ENCODE measurements at regions not wholly inside any gene's neighbourhood (a gene's known extent, or its start where the extent isn't known, plus 50 kb on each side); places are given as distances from the start of the nearest gene placed in this dataset.

DNA sequence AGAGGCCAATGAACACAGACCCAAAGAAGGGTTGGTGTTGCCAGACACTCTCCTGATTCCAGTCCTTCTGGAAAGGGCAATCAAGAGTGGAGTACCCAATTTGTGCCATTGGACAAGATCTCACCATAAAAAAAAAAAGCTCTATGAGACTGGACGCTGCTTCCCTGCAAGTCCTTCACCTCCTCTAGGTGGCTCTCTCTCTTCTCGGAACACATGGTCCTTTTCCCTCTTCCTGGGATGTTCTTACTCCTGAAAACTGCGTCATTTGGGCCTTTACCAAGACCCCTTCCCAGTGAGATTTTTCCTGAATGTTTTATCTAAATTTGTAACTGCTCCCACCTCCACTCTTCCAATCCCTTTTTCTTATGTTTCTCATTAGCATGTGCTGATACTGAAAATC is 280.8 kb downstream of the FOXA2 start:
- FAIRE-seq: no peak
- TF ChIP-seq, protein P1, sequence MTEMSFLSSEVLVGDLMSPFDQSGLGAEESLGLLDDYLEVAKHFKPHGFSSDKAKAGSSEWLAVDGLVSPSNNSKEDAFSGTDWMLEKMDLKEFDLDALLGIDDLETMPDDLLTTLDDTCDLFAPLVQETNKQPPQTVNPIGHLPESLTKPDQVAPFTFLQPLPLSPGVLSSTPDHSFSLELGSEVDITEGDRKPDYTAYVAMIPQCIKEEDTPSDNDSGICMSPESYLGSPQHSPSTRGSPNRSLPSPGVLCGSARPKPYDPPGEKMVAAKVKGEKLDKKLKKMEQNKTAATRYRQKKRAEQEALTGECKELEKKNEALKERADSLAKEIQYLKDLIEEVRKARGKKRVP (CRISPR knock-in tag; IDR thresholded peaks at IDR 0.05): no peak
- TF ChIP-seq MAFK (IDR thresholded peaks at IDR 0.05; ENCODE audit: low read length) (no peak), EP400 (IDR thresholded peaks at IDR 0.05) (no peak), ZNF41 (CRISPR knock-in tag; conservative IDR thresholded peaks at IDR 0.05) (no peak), PTRF (tag; IDR thresholded peaks at IDR 0.05) (no peak), MTA1 (IDR thresholded peaks at IDR 0.05; ENCODE audit: borderline replicate concordance) (no peak), RHOXF2B (CRISPR knock-in tag; conservative IDR thresholded peaks at IDR 0.05) (no peak), TCF3 (CRISPR knock-in tag; IDR thresholded peaks at IDR 0.05) (no peak), SMARCB1 (IDR thresholded peaks at IDR 0.05; ENCODE audit: insufficient read length, low read depth) (no peak), ZNF408 (CRISPR knock-in tag; IDR thresholded peaks at IDR 0.05; ENCODE audit: low read depth) (no peak), ZNF143 (CRISPR knock-in tag; IDR thresholded peaks at IDR 0.05) (no peak), RBM15 (IDR thresholded peaks at IDR 0.05; ENCODE audit: insufficient read depth, low read length) (no peak)
- TF ChIP-seq, protein P2, sequence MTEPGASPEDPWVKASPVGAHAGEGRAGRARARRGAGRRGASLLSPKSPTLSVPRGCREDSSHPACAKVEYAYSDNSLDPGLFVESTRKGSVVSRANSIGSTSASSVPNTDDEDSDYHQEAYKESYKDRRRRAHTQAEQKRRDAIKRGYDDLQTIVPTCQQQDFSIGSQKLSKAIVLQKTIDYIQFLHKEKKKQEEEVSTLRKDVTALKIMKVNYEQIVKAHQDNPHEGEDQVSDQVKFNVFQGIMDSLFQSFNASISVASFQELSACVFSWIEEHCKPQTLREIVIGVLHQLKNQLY (CRISPR knock-in tag; conservative IDR thresholded peaks at IDR 0.05): no peak
- TF ChIP-seq, protein P3, sequence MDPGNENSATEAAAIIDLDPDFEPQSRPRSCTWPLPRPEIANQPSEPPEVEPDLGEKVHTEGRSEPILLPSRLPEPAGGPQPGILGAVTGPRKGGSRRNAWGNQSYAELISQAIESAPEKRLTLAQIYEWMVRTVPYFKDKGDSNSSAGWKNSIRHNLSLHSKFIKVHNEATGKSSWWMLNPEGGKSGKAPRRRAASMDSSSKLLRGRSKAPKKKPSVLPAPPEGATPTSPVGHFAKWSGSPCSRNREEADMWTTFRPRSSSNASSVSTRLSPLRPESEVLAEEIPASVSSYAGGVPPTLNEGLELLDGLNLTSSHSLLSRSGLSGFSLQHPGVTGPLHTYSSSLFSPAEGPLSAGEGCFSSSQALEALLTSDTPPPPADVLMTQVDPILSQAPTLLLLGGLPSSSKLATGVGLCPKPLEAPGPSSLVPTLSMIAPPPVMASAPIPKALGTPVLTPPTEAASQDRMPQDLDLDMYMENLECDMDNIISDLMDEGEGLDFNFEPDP (CRISPR knock-in tag; IDR thresholded peaks at IDR 0.05): no peak

More for the DNA sequence above, 280.8 kb downstream of the FOXA2 start:
- Histone ChIP-seq H3K4me2 (ENCODE audit: insufficient read depth, low read length) (no peak overlapping the region), H3K4me1 (replicated peaks in 1 of 2; ENCODE audit: control insufficient read depth in 2 of 2, insufficient read depth in 2 of 2, low read length in 2 of 2) (no peaks in the 10 kb centered on the region), H3K27ac (ENCODE audit: extremely low read depth, low read depth, low read length) (no peak overlapping the region), H3K9me3 (replicated peaks; ENCODE audit: control insufficient read depth, insufficient read depth, low read depth, low read length) (no peaks in the 10 kb centered on the region), H3K27me3 (ENCODE audit: control insufficient read depth in 2 of 2, insufficient read depth in 2 of 2, low read length in 2 of 2) (no peaks in the 10 kb centered on the region), H3K9me1 (ENCODE audit: control insufficient read depth, insufficient read depth, low read length) (no peaks in the 10 kb centered on the region), H2AFZ (ENCODE audit: low read depth, low read length) (0 out of 2 replicates have a peak overlapping the region, but pooled peaks have one; percentile 4), H4K20me1 (replicated peaks; ENCODE audit: control insufficient read depth, insufficient read depth, low read length) (no peaks in the 10 kb centered on the region), H3K36me3 (ENCODE audit: control insufficient read depth, insufficient read depth, low read length) (no peaks in the 10 kb centered on the region), H3K9ac (ENCODE audit: insufficient read depth in 1 of 2, low read depth in 2 of 2, low read length in 2 of 2) (no peak overlapping the region), H3K79me2 (ENCODE audit: control insufficient read depth, insufficient read depth, low read length) (no peaks in the 10 kb centered on the region), H3K4me3 (no peak overlapping the region)
- ChIA-PET POLR2A (interaction anchor here (0.6 kb wide), 3 partner anchors 17 to 1006 kb away, joined by 4 to 5 read pairs (median 4); no protein-coding TSS in a partner anchor), CTCF (ENCODE audit: low intra/inter-chr PET ratio) (interaction anchor here (0.6 kb wide), 1 partner anchor 393 kb away, joined by 3 read pairs; no protein-coding TSS in a partner anchor)
- BruUV-seq (replicated peaks): no TSS peak
- in situ Hi-C loops (cut with MboI) (no loop called here), intact Hi-C loops (cut with micrococcal nuclease) (no loop called here)
- DNase-seq (ENCODE audit: extremely low read depth in 1 of 4, low spot score in 3 of 4) (peak; percentile 12 to 26 (median 15)), ATAC-seq (peak; percentile 72)
- WGBS (ENCODE audit: insufficient coverage, low coverage, missing lambda C conversion rate): 6% methylated on average over 2 of the region's 3 CpGs

Data from K562 (cell line).